Neural cell (in vitro differentiated cells): ENCODE measurements at regions not wholly inside any gene's neighbourhood (a gene's known extent, or its start where the extent isn't known, plus 50 kb on each side); places are given as distances from the start of the nearest gene placed in this dataset.

Experiments used
- H2AFZ ChIP-seq: fragments of 200-600, 300-800 bp; sonication (generic), shearing (Covaris generic); 2 replicates; pipeline ENCODE4 v1.6.0; 2014; ENCODE audit warnings: low read depth, mild to moderate bottlenecking, antibody characterized with exemption, low read length, moderate library complexity
- H3F3A ChIP-seq: fragments of 200-600 bp; shearing (Covaris generic); 2 replicates; pipeline ENCODE4 v1.6.1; 2016; ENCODE audit warnings: mild to moderate bottlenecking, moderate library complexity, mixed read lengths, antibody characterized with exemption, low read length; ENCODE audit not compliant: insufficient read depth, poor library complexity, severe bottlenecking
- H3K27ac ChIP-seq: fragments of 200-600, 300-800 bp; sonication (generic), shearing (Covaris generic); 2 replicates; pipeline ENCODE4 v1.5.1; 2014; ENCODE audit warnings: mild to moderate bottlenecking, low read length, moderate library complexity
- H3K27me3 ChIP-seq: fragments of 300-800, 200-600 bp; sonication (generic), shearing (Covaris generic); 2 replicates; pipeline ENCODE4 v1.6.0; 2014; ENCODE audit warnings: mild to moderate bottlenecking, low read depth, low read length, moderate library complexity; ENCODE audit not compliant: insufficient read depth
- H3K36me3 ChIP-seq: fragments of 300-800, 200-600 bp; sonication (generic), shearing (Covaris generic); 2 replicates; pipeline ENCODE4 v1.5.1; 2014; ENCODE audit warnings: mild to moderate bottlenecking, antibody characterized with exemption, low read length, moderate library complexity; ENCODE audit not compliant: insufficient read depth
- H3K4me2 ChIP-seq: fragments of 300-800, 200-600 bp; sonication (generic), shearing (Covaris generic); 2 replicates; pipeline ENCODE4 v1.6.0; 2014; ENCODE audit warnings: mild to moderate bottlenecking, low read length
- H3K4me3 ChIP-seq: fragments of 300-800, 200-600 bp; sonication (generic), shearing (Covaris generic); 2 replicates; pipeline ENCODE4 v1.5.1; 2014; ENCODE audit warnings: mild to moderate bottlenecking, low read length, moderate library complexity
- H3K79me2 ChIP-seq: fragments of 200-600 bp; shearing (Covaris generic); replicated peaks from 2 replicates; pipeline ENCODE4 v1.6.0; 2014; ENCODE audit warnings: mild to moderate bottlenecking, low read length, moderate library complexity; ENCODE audit not compliant: insufficient read depth
- H3K9ac ChIP-seq: fragments of 300-800, 200-600 bp; sonication (generic), shearing (Covaris generic); 2 replicates; pipeline ENCODE4 v1.6.1; 2016; ENCODE audit warnings: mild to moderate bottlenecking, low read length, mixed read lengths
- H3K9me2 ChIP-seq: fragments of 200-600 bp; shearing (Covaris generic); 2 replicates; pipeline ENCODE4 v1.6.1; 2016; ENCODE audit warnings: mild to moderate bottlenecking, low read length, mixed read lengths; ENCODE audit not compliant: insufficient read depth
- H3K9me3 ChIP-seq: fragments of 200-600, 300-800 bp; sonication (generic), shearing (Covaris generic); 2 replicates; pipeline ENCODE4 v1.6.1; 2016; ENCODE audit warnings: mild to moderate bottlenecking, mixed run types, low read length, moderate library complexity, mixed read lengths
- H4K20me1 ChIP-seq: fragments of 200-600 bp; shearing (Covaris generic); 2 replicates; pipeline ENCODE4 v1.6.1; 2016; ENCODE audit warnings: mild to moderate bottlenecking, mixed run types; ENCODE audit not compliant: insufficient read depth
- CTCF ChIP-seq: fragments of 450-650 bp; IDR thresholded peaks from 2 replicates; pipeline ENCODE4 v1.5.1; 2014; ENCODE audit warnings: antibody characterized with exemption, mild to moderate bottlenecking, moderate library complexity; ENCODE audit not compliant: poor library complexity, severe bottlenecking
- EP300 ChIP-seq: fragments of 450-650 bp; conservative IDR thresholded peaks from 2 replicates; pipeline ENCODE4 v1.6.1; 2014; ENCODE audit warnings: antibody characterized with exemption, mild to moderate bottlenecking, moderate library complexity; ENCODE audit not compliant: poor library complexity, severe bottlenecking
- EZH2 ChIP-seq: fragments of 200-600, 300-800 bp; shearing (Covaris generic), sonication (generic); IDR thresholded peaks from 2 replicates; pipeline ENCODE4 v1.6.1; 2014; ENCODE audit warnings: antibody characterized with exemption, low read length, borderline replicate concordance, mild to moderate bottlenecking; ENCODE audit not compliant: insufficient read depth, poor library complexity, severe bottlenecking
- MXI1 ChIP-seq: fragments of 450-650 bp; conservative IDR thresholded peaks from 2 replicates; pipeline ENCODE4 v1.6.1; 2014; ENCODE audit warnings: antibody characterized with exemption, mild to moderate bottlenecking; ENCODE audit not compliant: poor library complexity, severe bottlenecking
- POLR2AphosphoS5 ChIP-seq: IDR thresholded peaks from 2 replicates; pipeline ENCODE4 v1.6.1; 2012
- RAD21 ChIP-seq: fragments of 450-650 bp; conservative IDR thresholded peaks from 2 replicates; pipeline ENCODE4 v1.6.1; 2014; ENCODE audit warnings: antibody characterized with exemption, mild to moderate bottlenecking, moderate library complexity
- REST ChIP-seq: IDR thresholded peaks from 2 replicates; pipeline ENCODE4 v1.6.1; 2012; ENCODE audit warnings: borderline replicate concordance
- SMC3 ChIP-seq: fragments of 450-650 bp; conservative IDR thresholded peaks from 2 replicates; pipeline ENCODE4 v1.6.1; 2014; ENCODE audit warnings: antibody characterized with exemption, mild to moderate bottlenecking, moderate library complexity; ENCODE audit not compliant: poor library complexity
- TAF1 ChIP-seq: IDR thresholded peaks from 2 replicates; pipeline ENCODE4 v1.6.1; 2012; ENCODE audit warnings: low read depth

DNA sequence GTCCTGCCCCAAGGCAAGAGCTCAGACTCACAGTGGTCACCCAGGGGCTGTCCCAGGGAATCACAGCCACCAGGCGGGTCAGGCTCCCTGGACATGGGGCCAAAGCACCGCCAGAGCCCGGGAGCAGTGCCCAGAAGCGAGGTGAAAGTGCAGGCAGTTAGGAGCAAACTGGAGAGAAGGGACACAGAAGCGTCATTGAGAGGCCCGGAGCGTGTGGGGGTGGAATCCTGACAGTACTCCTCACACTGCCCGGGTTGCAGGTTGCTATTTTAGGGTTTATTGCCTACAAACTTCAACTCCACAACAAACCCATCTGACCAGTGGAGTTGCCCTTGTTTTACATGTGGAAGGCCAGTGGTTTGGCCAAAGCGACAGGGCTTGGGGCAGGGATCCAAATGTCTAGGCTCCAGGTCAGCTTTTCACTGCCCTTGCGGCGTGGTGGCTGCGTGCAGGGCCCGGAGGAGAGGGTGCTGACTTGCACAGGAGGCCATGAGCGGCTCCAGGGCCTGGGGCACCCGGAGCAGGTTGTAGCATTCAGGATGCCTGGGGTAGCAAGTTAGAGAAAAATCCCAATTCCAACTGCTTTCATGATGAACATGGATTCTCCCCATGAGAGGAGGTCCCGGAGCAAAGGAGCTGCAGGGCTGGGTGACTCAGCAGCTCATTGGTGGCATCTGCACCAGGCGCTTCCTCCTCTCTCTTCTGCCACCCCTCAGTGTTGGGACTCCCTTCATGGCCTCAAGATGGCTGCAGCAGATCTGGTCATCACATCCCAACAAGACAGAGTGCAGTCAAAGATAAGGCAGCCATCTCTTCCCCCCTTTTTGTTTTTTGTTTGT is 112.3 kb upstream of the NCOR2 start:
- Histone ChIP-seq H3K27me3 (no peaks in the 10 kb centered on the region), H3K27ac (no peak overlapping the region), H3K4me3 (no peak overlapping the region), H3K9me2 (no peaks in the 10 kb centered on the region), H3K4me2 (no peak overlapping the region), H3K36me3 (no peaks in the 10 kb centered on the region), H4K20me1 (no peaks in the 10 kb centered on the region), H3K9ac (no peak overlapping the region), H3F3A (no peaks in the 10 kb centered on the region), H2AFZ (no peak overlapping the region), H3K9me3 (no peaks in the 10 kb centered on the region), H3K79me2 (no peaks in the 10 kb centered on the region)
- TF ChIP-seq EZH2 (no peak), TAF1 (no peak), RAD21 (no peak), POLR2AphosphoS5 (no peak)

DNA sequence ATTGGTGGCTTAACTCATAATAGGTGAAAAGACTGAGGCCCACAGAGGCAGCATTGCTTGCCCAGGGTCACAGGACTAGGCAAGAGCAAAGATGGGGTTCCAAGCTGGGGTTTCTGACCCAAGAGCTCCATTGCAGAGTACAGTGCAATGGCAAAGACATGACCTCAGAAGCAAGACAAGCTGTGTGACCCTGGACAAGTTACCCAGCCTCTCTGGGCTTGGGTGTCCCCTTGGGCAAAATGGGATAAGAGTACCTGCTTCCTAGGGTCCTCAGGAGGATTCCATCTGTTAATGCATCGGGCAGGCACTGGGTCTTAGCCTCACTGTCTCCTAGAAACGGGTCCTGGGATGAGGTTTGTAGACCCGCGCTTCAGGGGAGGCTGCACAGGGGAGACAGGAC is 111.6 kb upstream of the NCOR2 start:
- Histone ChIP-seq H3K36me3 (no peaks in the 10 kb centered on the region), H3K79me2 (no peaks in the 10 kb centered on the region), H3K9me3 (no peaks in the 10 kb centered on the region), H3K27ac (no peak overlapping the region), H2AFZ (no peak overlapping the region), H3K4me3 (no peak overlapping the region), H3K27me3 (no peaks in the 10 kb centered on the region), H4K20me1 (no peaks in the 10 kb centered on the region), H3F3A (no peaks in the 10 kb centered on the region), H3K4me2 (no peak overlapping the region), H3K9me2 (no peaks in the 10 kb centered on the region), H3K9ac (no peak overlapping the region)
- no peak for TF ChIP-seq EP300
- TF ChIP-seq EZH2, result no peak
- no peak for TF ChIP-seq MXI1
- TF ChIP-seq POLR2AphosphoS5, result no peak
- TF ChIP-seq REST, result no peak
- no peak for TF ChIP-seq SMC3
- no peak for TF ChIP-seq RAD21
- TF ChIP-seq CTCF, result no peak
- TF ChIP-seq TAF1, result no peak
